Caco-2 (cell line): ENCODE measurements at regions not wholly inside any gene's neighbourhood (a gene's known extent, or its start where the extent isn't known, plus 50 kb on each side); places are given as distances from the start of the nearest gene placed in this dataset.

Experiments used
- BruUV-seq: library from RNA; stranded (reverse); fragments of 400-500 nt; replicated peaks from 2 replicates; lab custom pipeline; 2021; lab: Mats Ljungman, UMichigan
- CTCF ChIA-PET: fragments of 300-600 bp; sonication (Branson Sonifier 250); formaldehyde crosslinking; loops from one replicate; lab custom pipeline; 2022; ENCODE audit warnings: antibody characterized with exemption; lab: Charles Lee
- POLR2A ChIA-PET: fragments of 300-600 bp; sonication (Branson Sonifier 250); formaldehyde crosslinking; loops from one replicate; lab custom pipeline; 2022; ENCODE audit warnings: antibody characterized with exemption; lab: Charles Lee
- DNase-seq, 2 experiments: peaks; one replicate each; pipeline versions ENCODE4 v3.0.0 to v3.0.0-alpha.2; 2020 to 2022
- H3K27me3 ChIP-seq: replicated peaks from 2 replicates; pipeline ENCODE4 v1.6.0; 2011; ENCODE audit warnings: low read length; ENCODE audit not compliant: control insufficient read depth, insufficient read depth
- H3K36me3 ChIP-seq: 2 replicates; pipeline ENCODE4 v1.5.1; 2011; ENCODE audit warnings: low read length; ENCODE audit not compliant: control insufficient read depth, insufficient read depth
- H3K4me1 ChIP-seq: fragments of 250-450 bp; sonication (Bioruptor Pico); 2 replicates; pipeline ENCODE4 v1.5.1; 2020; ENCODE audit warnings: mild to moderate bottlenecking
- H3K4me3 ChIP-seq: 2 replicates; pipeline ENCODE4 v1.5.1; 2011; ENCODE audit warnings: low read depth, mild to moderate bottlenecking, control low read depth, low read length
- H3K9me3 ChIP-seq: fragments of 250-450 bp; sonication (Bioruptor Pico); 2 replicates; pipeline ENCODE4 v1.5.1; 2020; ENCODE audit warnings: mild to moderate bottlenecking, moderate library complexity
- H3K27ac Mint-ChIP-seq: one replicate; pipeline ENCODE4 v1.8.0; 2022; ENCODE audit warnings: mixed read lengths; ENCODE audit not compliant: unreplicated experiment
- H3K27me3 Mint-ChIP-seq: one replicate; pipeline ENCODE4 v1.8.0; 2022; ENCODE audit warnings: mixed read lengths; ENCODE audit not compliant: insufficient read depth, unreplicated experiment
- H3K36me3 Mint-ChIP-seq: one replicate; pipeline ENCODE4 v1.8.0; 2022; ENCODE audit warnings: mild to moderate bottlenecking, mixed read lengths; ENCODE audit not compliant: insufficient read depth, unreplicated experiment
- H3K4me1 Mint-ChIP-seq: one replicate; pipeline ENCODE4 v1.8.0; 2022; ENCODE audit warnings: low read depth, mixed read lengths; ENCODE audit not compliant: unreplicated experiment
- H3K4me3 Mint-ChIP-seq: one replicate; pipeline ENCODE4 v1.8.0; 2022; ENCODE audit warnings: mild to moderate bottlenecking, moderate library complexity, mixed read lengths; ENCODE audit not compliant: unreplicated experiment
- H3K9me3 Mint-ChIP-seq: one replicate; pipeline ENCODE4 v1.8.0; 2022; ENCODE audit warnings: mixed read lengths; ENCODE audit not compliant: unreplicated experiment
- intact Hi-C: fragments of 100-400 bp; cut with micrococcal nuclease; formaldehyde crosslinking; loops from one replicate; pipeline ENCODE4 v1.10.0; 2022; ENCODE audit not compliant: unreplicated experiment
- TF ChIP-seq, protein P1 (sequence below), 2 experiments: fragments of 200-600 bp in 1 of 2; IDR thresholded peaks; 1 replicate in 1 of 2; 2 replicates in 1 of 2; pipeline versions ENCODE4 v1.5.1 to v1.8.0; 2011 to 2022; ENCODE audit warnings: antibody characterized with exemption in 1 of 2, control low read depth in 1 of 2, inconsistent platforms in 1 of 2, low read depth in 1 of 2, low read length in 1 of 2, mild to moderate bottlenecking in 1 of 2, moderate library complexity in 1 of 2; ENCODE audit not compliant: insufficient read depth in 1 of 2, severe bottlenecking in 1 of 2, unreplicated experiment in 1 of 2

DNA sequence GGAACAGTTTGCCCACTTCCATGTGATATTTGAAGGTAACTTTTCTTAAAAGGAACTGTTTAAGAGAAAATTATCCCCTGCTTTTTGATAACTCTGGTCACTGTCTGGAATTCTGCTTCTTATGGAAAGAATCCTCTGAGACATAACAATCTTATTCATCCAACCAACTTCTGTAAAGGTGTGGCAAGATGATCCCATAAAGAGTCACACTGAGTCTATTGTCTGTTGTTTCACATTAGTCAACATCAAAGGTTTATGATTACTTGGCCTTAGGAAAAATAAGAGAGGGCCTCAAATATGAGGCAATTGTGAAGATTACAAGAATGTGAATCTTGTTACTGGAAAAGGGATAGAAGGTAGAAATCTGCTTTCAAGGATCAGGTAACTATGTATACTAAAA, 88.0 kb upstream of the MAGEB18 start:
- H3K4me3 ChIP-seq = no peak overlapping the region
- no peak for DNase-seq
- POLR2A ChIA-PET = no interaction called here
- CTCF ChIA-PET = no interaction called here
- H3K4me1 Mint-ChIP-seq = no peaks in the 10 kb centered on the region
- no peaks in the 10 kb centered on the region for H3K27me3 Mint-ChIP-seq
- no peaks in the 10 kb centered on the region for H3K36me3 Mint-ChIP-seq
- no peaks in the 10 kb centered on the region for H3K9me3 Mint-ChIP-seq
- H3K27me3 ChIP-seq = no peaks in the 10 kb centered on the region
- no peaks in the 10 kb centered on the region for H3K9me3 ChIP-seq
- intact Hi-C loops = no loop called here
- TF ChIP-seq, protein P1, sequence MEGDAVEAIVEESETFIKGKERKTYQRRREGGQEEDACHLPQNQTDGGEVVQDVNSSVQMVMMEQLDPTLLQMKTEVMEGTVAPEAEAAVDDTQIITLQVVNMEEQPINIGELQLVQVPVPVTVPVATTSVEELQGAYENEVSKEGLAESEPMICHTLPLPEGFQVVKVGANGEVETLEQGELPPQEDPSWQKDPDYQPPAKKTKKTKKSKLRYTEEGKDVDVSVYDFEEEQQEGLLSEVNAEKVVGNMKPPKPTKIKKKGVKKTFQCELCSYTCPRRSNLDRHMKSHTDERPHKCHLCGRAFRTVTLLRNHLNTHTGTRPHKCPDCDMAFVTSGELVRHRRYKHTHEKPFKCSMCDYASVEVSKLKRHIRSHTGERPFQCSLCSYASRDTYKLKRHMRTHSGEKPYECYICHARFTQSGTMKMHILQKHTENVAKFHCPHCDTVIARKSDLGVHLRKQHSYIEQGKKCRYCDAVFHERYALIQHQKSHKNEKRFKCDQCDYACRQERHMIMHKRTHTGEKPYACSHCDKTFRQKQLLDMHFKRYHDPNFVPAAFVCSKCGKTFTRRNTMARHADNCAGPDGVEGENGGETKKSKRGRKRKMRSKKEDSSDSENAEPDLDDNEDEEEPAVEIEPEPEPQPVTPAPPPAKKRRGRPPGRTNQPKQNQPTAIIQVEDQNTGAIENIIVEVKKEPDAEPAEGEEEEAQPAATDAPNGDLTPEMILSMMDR (IDR thresholded peaks at IDR 0.05; ENCODE audit: insufficient read depth in 1 of 2, low read depth in 1 of 2, low read length in 1 of 2, severe bottlenecking in 1 of 2, unreplicated experiment in 1 of 2) = no peak
- no peaks in the 10 kb centered on the region for H3K4me1 ChIP-seq
- no TSS peak for BruUV-seq
- no peak overlapping the region for H3K27ac Mint-ChIP-seq
- no peak overlapping the region for H3K4me3 Mint-ChIP-seq
- H3K36me3 ChIP-seq = no peaks in the 10 kb centered on the region

DNA sequence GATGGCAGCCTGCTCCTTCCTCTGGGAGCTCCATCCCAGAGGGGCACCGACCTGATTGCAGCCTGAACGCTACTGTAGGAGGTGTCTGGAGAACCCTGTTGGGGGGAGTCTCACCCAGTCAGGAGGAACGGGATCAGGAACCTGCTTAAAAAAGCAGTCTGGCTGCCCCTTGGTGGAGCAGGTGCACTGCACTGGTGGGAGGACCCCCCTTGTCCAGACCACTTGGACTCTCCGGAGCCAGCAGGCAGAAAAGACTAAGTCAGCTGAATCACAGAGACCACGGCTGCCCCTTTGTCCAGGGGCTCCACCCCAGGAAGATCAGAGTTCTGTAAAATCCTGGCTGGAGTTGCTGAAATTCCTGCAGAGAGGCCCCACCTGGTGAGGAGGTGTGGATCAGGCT, 67.3 kb upstream of the MAGEB18 start:
- TF ChIP-seq, protein P1 (IDR thresholded peaks at IDR 0.05; ENCODE audit: insufficient read depth in 1 of 2, low read depth in 1 of 2, low read length in 1 of 2, severe bottlenecking in 1 of 2, unreplicated experiment in 1 of 2) = no peak
- Mint-ChIP-seq H3K9me3 (no peaks in the 10 kb centered on the region), H3K27me3 (no peaks in the 10 kb centered on the region), H3K4me3 (no peak overlapping the region), H3K27ac (no peak overlapping the region), H3K4me1 (no peaks in the 10 kb centered on the region), H3K36me3 (no peaks in the 10 kb centered on the region)
- no TSS peak for BruUV-seq
- intact Hi-C loops = no loop called here
- Histone ChIP-seq H3K4me3 (no peak overlapping the region), H3K27me3 (no peaks in the 10 kb centered on the region), H3K36me3 (no peaks in the 10 kb centered on the region), H3K9me3 (no peaks in the 10 kb centered on the region), H3K4me1 (no peaks in the 10 kb centered on the region)
- POLR2A ChIA-PET = no interaction called here
- CTCF ChIA-PET = no interaction called here
- no peak for DNase-seq

DNA sequence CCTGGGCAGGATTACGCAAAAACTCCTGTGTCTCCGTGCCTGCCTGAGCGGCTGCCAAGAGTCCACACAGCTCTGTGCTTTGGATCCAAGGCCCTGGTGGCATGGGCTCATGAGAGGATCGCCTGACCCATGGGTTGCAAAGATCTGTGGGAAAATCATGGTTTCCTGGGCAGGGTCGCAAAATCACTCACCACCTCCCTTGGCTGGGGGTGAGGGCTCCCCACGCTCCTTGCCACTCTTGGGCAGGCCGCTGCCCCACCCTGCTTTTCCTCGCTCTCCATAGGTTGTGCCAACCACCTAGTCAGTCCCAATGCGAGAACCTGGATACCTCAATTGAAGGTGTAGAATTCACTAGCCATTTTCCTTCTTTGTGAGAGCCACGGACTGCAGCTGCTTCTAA, 66.5 kb upstream of the MAGEB18 start:
- no peak for DNase-seq
- TF ChIP-seq, protein P1 (IDR thresholded peaks at IDR 0.05; ENCODE audit: insufficient read depth in 1 of 2, low read depth in 1 of 2, low read length in 1 of 2, severe bottlenecking in 1 of 2, unreplicated experiment in 1 of 2) = no peak
- Mint-ChIP-seq H3K4me3 (no peak overlapping the region), H3K9me3 (no peaks in the 10 kb centered on the region), H3K36me3 (no peaks in the 10 kb centered on the region), H3K27ac (no peak overlapping the region), H3K27me3 (no peaks in the 10 kb centered on the region), H3K4me1 (no peaks in the 10 kb centered on the region)
- ChIA-PET CTCF (no interaction called here), POLR2A (no interaction called here)
- no peaks in the 10 kb centered on the region for H3K9me3 ChIP-seq
- H3K4me1 ChIP-seq = no peaks in the 10 kb centered on the region
- no peaks in the 10 kb centered on the region for H3K27me3 ChIP-seq
- no peaks in the 10 kb centered on the region for H3K36me3 ChIP-seq
- H3K4me3 ChIP-seq = no peak overlapping the region
- intact Hi-C loops = no loop called here
- no TSS peak for BruUV-seq
